ENCODE measurements at regions not wholly inside any gene's neighbourhood (a gene's known extent, or its start where the extent isn't known, plus 50 kb on each side); places are given as distances from the start of the nearest gene placed in this dataset.

DNA sequence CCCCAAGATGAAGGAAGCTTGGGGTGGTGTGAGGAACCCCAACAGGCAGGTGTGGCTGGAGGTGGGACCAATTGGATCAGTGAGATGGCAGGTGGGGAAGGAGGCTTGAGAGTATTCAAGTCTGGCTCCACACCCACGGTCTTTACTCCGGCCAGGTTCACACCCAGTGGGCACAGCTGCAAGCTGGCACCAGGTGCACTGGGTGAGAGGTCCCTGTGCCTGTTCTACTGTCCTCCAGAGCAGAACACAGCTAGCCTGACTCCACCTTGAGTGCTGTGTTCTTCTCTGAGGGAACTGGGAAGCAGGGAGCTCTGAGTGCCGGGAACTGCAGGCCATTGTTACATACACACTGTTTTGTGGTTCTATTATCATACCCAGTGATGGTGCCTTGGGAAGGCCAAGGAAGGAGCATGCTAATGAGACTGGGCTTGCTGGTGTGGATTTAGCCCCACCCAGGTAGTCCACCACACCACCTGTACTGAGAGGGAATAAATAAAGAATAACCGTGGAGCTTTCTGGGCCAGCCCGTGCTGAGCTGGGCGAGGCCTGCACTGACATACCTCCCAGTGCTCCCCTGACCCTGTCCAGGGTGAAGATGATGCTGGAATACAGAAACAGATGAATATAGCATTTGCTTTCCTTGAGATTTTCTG is 93.4 kb downstream of the ABHD5 start:
- TF ChIP-seq, protein P1, sequence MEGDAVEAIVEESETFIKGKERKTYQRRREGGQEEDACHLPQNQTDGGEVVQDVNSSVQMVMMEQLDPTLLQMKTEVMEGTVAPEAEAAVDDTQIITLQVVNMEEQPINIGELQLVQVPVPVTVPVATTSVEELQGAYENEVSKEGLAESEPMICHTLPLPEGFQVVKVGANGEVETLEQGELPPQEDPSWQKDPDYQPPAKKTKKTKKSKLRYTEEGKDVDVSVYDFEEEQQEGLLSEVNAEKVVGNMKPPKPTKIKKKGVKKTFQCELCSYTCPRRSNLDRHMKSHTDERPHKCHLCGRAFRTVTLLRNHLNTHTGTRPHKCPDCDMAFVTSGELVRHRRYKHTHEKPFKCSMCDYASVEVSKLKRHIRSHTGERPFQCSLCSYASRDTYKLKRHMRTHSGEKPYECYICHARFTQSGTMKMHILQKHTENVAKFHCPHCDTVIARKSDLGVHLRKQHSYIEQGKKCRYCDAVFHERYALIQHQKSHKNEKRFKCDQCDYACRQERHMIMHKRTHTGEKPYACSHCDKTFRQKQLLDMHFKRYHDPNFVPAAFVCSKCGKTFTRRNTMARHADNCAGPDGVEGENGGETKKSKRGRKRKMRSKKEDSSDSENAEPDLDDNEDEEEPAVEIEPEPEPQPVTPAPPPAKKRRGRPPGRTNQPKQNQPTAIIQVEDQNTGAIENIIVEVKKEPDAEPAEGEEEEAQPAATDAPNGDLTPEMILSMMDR (IDR thresholded peaks at IDR 0.05; ENCODE audit: borderline replicate concordance, control extremely low read depth, extremely low read depth, insufficient read depth, missing control alignments): no peak

DNA sequence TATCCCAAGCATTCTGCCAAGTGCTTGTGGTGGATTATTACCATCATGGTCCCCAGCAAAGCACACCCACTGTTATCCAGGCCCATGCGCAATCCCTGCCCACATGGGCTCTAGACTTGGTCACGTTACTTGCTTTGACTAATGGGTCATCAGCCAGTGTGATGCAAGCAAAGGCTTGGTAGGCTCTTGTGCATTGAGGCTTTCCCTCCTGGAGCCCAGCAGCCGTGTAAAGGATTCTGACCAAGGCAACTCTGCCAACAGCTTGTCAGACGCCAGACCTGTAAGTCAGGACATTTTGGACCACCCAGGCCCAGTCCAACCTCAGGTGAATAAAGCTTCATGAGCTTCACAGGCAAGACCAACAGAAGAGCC is 93.9 kb downstream of the ABHD5 start:
- TF ChIP-seq, protein P1 (IDR thresholded peaks at IDR 0.05; ENCODE audit: borderline replicate concordance, control extremely low read depth, extremely low read depth, insufficient read depth, missing control alignments): no peak
- in situ Hi-C loops (cut with MboI; ENCODE audit: low sequenced_read_pairs, unreplicated experiment): no loop called here
- no peak for DNase-seq (ENCODE audit: low spot score)

More for the DNA sequence above, 93.4 kb downstream of the ABHD5 start:
- no peak for DNase-seq (ENCODE audit: low spot score)
- in situ Hi-C loops (cut with MboI; ENCODE audit: low sequenced_read_pairs, unreplicated experiment): no loop called here

DNA sequence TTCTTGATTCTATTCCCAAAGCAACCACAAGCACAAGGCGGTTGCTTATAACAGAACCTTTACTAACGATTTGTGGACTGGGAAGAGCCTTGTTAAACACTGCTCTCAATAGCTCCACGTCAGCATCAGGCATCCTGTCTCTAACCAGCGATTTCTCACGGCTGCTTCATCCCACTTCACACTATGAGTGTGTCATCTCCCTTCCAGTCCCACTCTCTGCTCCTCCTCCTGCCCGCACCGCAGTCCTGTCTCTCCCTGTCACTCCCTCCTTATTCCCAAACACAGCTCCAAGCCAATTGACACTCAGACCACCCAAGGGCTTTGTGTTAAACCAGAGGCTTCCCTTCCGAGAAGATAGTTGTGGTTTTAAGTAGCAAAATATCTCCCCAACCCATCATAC is 94.8 kb downstream of the ABHD5 start:
- DNase-seq (ENCODE audit: low spot score): no peak
- TF ChIP-seq, protein P1 (IDR thresholded peaks at IDR 0.05; ENCODE audit: borderline replicate concordance, control extremely low read depth, extremely low read depth, insufficient read depth, missing control alignments): no peak
- in situ Hi-C loops (cut with MboI; ENCODE audit: low sequenced_read_pairs, unreplicated experiment): no loop called here

DNA sequence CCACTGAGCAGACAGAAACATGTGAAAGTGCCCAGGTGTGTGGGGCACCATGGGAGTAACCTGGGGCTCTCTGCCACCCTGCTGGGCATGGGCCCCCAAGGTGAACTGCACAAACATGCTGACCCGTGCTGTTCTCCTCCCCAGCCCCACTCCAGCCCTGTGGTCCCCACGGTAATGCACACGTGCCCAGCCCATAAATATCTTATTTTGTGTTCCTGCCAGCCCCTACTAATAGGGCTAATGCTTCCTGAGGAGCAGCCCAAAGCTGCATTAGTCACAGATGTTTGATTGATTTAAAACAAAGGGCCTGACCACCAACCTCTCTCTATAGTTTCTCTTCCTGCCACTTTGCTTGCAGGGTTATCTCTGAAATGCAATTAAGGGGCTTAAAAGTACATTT is 95.4 kb downstream of the ABHD5 start:
- in situ Hi-C loops (cut with MboI; ENCODE audit: low sequenced_read_pairs, unreplicated experiment): no loop called here
- no peak for DNase-seq (ENCODE audit: low spot score)
- TF ChIP-seq, protein P1 (IDR thresholded peaks at IDR 0.05; ENCODE audit: borderline replicate concordance, control extremely low read depth, extremely low read depth, insufficient read depth, missing control alignments): no peak

DNA sequence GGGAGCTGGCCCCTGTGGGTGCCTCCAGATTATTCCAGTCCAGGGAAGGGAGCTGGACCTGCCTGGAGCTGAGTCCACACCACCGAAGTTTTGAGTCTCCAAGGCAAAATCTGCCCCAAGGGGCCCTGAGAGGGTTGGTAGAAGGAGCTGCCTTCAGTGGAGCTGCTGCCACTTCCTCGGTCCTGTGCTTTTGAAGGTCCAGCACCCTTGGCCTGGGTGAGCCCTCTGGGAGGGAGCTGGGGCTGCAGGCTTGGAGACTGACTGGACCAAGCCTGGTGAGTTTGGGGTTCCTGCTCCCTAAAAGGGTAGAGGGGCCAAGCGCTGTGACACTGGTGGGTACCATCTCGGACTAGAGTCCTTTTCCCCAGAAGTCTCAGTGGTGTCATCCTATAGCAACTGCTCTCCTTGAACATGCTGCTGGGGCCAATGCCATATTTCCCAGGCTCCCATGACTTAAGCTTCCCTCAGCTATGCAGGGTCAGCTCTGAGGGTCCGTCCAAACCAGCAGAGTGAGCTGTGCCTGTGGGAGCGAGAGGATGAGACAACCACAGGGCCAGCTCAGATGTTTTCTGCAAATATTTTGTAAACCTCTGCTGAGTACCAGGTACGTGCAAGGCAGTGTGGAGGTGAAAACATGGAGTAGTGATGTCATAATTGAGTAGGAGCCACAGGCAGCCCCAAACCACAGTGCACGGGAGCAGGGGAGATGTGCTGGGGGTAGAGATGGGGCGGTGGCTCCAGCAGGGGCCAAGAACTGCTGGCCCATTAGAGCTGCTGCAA is 96.0 kb downstream of the ABHD5 start:
- in situ Hi-C loops (cut with MboI; ENCODE audit: low sequenced_read_pairs, unreplicated experiment): no loop called here
- no peak for DNase-seq (ENCODE audit: low spot score)
- TF ChIP-seq, protein P1 (IDR thresholded peaks at IDR 0.05; ENCODE audit: borderline replicate concordance, control extremely low read depth, extremely low read depth, insufficient read depth, missing control alignments): no peak

DNA sequence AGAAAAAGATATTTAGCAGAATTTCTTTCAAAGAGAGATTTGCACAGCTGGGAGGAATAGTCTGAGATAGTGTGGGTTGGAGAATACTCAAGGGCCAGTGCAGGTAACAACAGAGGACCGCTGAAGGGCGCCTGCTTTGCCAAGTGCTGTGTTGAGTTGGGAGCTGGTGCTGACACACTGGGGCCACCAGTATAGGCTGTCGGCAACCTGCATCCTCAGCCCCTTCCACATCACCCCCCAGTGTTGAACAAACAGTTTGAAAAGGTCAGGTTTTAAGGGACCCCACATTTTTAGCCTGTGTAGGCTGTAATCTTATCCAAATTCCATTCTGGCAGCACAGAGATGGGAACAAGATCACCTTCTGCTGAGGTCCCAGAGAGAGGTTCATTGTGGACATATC is 96.6 kb downstream of the ABHD5 start:
- no peak for DNase-seq (ENCODE audit: low spot score)
- in situ Hi-C loops (cut with MboI; ENCODE audit: low sequenced_read_pairs, unreplicated experiment): no loop called here
- TF ChIP-seq, protein P1 (IDR thresholded peaks at IDR 0.05; ENCODE audit: borderline replicate concordance, control extremely low read depth, extremely low read depth, insufficient read depth, missing control alignments): no peak
